ENCODE measurements at regions not wholly inside any gene's neighbourhood (a gene's known extent, or its start where the extent isn't known, plus 50 kb on each side); places are given as distances from the start of the nearest gene placed in this dataset.

DNA sequence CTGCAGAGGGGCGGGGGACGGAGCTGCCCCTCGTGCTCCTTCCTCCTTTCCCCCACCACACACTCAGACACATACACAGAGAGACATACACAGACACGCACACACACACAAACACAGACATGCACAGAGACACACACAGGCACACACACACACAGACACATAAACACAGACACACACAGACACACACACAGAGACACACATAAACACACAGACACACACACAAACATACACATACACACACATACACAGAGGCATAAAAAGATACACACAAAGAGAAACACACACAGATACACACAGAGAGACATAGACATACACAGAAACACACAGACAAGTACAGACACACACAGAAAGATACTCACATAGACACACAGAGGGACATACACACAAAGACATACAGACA is 136.0 kb downstream of the UQCRFS1 start:
- Histone ChIP-seq H3K27me3 (peaks cover 0 to 8% of the 10 kb centered on the region in 2 donors), H3K9me3 (no peaks in the 10 kb centered on the region), H3K4me1 (no peaks in the 10 kb centered on the region), H3K27ac (no peak overlapping the region), H3K36me3 (no peaks in the 10 kb centered on the region), H3K4me3 (no peak overlapping the region)
- TF ChIP-seq, protein P1, sequence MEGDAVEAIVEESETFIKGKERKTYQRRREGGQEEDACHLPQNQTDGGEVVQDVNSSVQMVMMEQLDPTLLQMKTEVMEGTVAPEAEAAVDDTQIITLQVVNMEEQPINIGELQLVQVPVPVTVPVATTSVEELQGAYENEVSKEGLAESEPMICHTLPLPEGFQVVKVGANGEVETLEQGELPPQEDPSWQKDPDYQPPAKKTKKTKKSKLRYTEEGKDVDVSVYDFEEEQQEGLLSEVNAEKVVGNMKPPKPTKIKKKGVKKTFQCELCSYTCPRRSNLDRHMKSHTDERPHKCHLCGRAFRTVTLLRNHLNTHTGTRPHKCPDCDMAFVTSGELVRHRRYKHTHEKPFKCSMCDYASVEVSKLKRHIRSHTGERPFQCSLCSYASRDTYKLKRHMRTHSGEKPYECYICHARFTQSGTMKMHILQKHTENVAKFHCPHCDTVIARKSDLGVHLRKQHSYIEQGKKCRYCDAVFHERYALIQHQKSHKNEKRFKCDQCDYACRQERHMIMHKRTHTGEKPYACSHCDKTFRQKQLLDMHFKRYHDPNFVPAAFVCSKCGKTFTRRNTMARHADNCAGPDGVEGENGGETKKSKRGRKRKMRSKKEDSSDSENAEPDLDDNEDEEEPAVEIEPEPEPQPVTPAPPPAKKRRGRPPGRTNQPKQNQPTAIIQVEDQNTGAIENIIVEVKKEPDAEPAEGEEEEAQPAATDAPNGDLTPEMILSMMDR (IDR thresholded peaks at IDR 0.05) = no peak
- no peak for TF ChIP-seq POLR2A (IDR thresholded peaks at IDR 0.05)
- no peak for TF ChIP-seq POLR2AphosphoS5 (IDR thresholded peaks at IDR 0.05)
- DNase-seq (ENCODE audit: low spot score in 2 of 2) = no peak
- intact Hi-C loops (cut with DNase I; ENCODE audit: low total_unique reads) = no loop called here

DNA sequence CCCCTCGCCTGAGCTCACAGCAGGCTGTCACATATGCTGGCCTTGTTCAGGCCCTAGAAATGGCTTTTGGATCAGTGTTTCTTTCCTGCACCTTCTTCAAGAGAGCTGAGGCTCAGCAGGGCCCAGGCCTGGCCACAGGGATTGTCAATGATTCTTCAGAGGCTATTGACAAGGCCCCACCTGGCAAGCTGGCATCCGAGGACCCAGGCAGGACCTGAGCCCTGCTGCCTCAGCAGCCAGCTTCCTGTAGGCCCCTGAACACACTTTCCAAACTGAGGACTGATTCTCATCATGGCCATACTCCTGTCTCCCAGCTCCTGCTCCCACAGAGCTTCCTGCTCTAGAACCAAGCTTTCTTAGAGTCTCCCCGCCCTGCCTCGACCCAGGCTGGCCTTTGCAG is 136.8 kb downstream of the UQCRFS1 start:
- H3K9me3 ChIP-seq = no peaks in the 10 kb centered on the region
- intact Hi-C loops (cut with DNase I; ENCODE audit: low total_unique reads) = no loop called here
- TF ChIP-seq, protein P1 (IDR thresholded peaks at IDR 0.05) = no peak
- no peak for TF ChIP-seq POLR2AphosphoS5 (IDR thresholded peaks at IDR 0.05)
- no peak for TF ChIP-seq POLR2A (IDR thresholded peaks at IDR 0.05)
- H3K27me3 ChIP-seq = peaks cover 0 to 2% of the 10 kb centered on the region in 2 donors
- DNase-seq (ENCODE audit: low spot score in 2 of 2) = no peak
- no peak overlapping the region for H3K27ac ChIP-seq
- H3K4me3 ChIP-seq = no peak overlapping the region
- no peaks in the 10 kb centered on the region for H3K36me3 ChIP-seq
- no peaks in the 10 kb centered on the region for H3K4me1 ChIP-seq

DNA sequence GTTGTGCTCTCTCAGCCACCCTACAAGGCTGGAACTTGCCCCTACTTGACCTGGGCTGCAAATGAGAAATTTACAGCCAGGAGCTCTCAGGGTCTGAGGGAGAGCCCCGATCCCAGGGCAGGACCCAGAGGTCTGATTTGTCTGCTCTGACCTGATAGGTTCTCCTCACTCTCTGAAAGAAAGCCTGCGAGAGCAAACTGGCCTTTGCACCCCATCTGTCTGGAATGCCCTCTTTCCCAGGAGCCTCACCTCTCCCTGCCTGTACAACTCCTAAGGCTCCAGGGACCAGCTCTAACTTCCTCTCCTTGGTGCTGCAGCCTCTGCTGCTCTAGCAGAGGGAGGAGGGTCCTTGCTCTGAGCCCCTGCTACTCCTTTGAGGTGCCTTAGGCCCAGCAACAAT is 137.8 kb downstream of the UQCRFS1 start:
- H3K36me3 ChIP-seq = no peaks in the 10 kb centered on the region
- no peaks in the 10 kb centered on the region for H3K4me1 ChIP-seq
- no peak for DNase-seq (ENCODE audit: low spot score in 2 of 2)
- intact Hi-C loops (cut with DNase I; ENCODE audit: low total_unique reads) = no loop called here
- no peak overlapping the region for H3K4me3 ChIP-seq
- no peak overlapping the region for H3K27ac ChIP-seq
- no peak for TF ChIP-seq POLR2A (IDR thresholded peaks at IDR 0.05)
- TF ChIP-seq, protein P1 (IDR thresholded peaks at IDR 0.05) = no peak
- no peak for TF ChIP-seq POLR2AphosphoS5 (IDR thresholded peaks at IDR 0.05)
- no peaks in the 10 kb centered on the region for H3K27me3 ChIP-seq
- H3K9me3 ChIP-seq = no peaks in the 10 kb centered on the region

DNA sequence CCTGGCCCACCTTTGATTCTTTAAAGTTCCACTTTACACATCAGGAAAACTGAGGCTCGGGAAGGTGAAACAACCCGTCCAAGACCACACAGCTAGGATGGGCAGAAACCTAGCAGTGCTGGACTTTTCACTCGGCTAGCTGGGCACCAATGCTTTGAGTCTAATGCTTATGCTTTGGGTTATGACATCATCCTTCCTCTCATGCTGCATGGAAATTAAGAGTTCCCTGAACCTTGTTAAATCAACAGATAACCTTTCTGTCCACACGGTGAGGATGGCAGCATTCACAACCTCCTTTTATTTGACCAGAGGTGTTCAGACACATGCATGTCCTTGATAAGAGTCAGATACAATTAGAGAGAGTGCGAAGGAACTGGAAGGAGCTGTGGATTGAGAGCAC is 138.4 kb downstream of the UQCRFS1 start:
- no peaks in the 10 kb centered on the region for H3K4me1 ChIP-seq
- intact Hi-C loops (cut with DNase I; ENCODE audit: low total_unique reads) = no loop called here
- no peaks in the 10 kb centered on the region for H3K27me3 ChIP-seq
- no peak for DNase-seq (ENCODE audit: low spot score in 2 of 2)
- no peaks in the 10 kb centered on the region for H3K9me3 ChIP-seq
- no peaks in the 10 kb centered on the region for H3K36me3 ChIP-seq
- no peak overlapping the region for H3K4me3 ChIP-seq
- TF ChIP-seq POLR2A (IDR thresholded peaks at IDR 0.05) = no peak
- H3K27ac ChIP-seq = no peak overlapping the region

DNA sequence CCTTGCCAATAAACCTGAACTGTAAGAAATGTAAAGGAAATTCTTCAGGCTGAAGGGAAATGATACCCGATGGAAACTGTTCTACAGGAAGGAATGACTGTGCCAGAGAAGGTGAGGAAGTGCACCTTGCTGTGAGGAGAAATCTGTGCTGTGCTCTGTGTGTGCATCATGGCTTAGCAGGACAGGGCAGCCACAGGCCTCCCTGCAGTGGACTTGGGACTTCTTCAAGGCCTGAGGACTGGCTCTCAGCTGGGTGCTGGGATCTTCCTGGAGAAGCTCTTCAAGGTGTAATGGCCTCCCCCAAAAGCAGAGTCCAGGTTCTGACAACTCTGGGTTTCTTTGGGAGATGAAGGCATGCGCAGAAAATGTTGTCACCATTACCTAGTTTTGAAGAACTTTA is 145.1 kb downstream of the UQCRFS1 start:
- no peak overlapping the region for H3K27ac ChIP-seq
- peaks cover 0 to 5% of the 10 kb centered on the region in 2 donors for H3K27me3 ChIP-seq
- H3K36me3 ChIP-seq = no peaks in the 10 kb centered on the region
- DNase-seq (ENCODE audit: low spot score in 2 of 2) = no peak
- H3K4me1 ChIP-seq = no peaks in the 10 kb centered on the region
- intact Hi-C loops (cut with DNase I; ENCODE audit: low total_unique reads) = no loop called here
- no peak overlapping the region for H3K4me3 ChIP-seq
- TF ChIP-seq, protein P1 (IDR thresholded peaks at IDR 0.05) = no peak
- TF ChIP-seq POLR2A (IDR thresholded peaks at IDR 0.05) = no peak
- H3K9me3 ChIP-seq = no peaks in the 10 kb centered on the region
